GM18870 (cell line): ENCODE measurements at regions not wholly inside any gene's neighbourhood (a gene's known extent, or its start where the extent isn't known, plus 50 kb on each side); places are given as distances from the start of the nearest gene placed in this dataset.
A peak's percentile ranks its signal among the peaks of the same experiment; 100 is the strongest.

Source experiments
- ATAC-seq: cut with Tn5 transposase; IDR thresholded peaks from one replicate; pipeline ENCODE4 v1.9.1; 2021; ENCODE audit warnings: moderate library complexity; ENCODE audit not compliant: unreplicated experiment

DNA sequence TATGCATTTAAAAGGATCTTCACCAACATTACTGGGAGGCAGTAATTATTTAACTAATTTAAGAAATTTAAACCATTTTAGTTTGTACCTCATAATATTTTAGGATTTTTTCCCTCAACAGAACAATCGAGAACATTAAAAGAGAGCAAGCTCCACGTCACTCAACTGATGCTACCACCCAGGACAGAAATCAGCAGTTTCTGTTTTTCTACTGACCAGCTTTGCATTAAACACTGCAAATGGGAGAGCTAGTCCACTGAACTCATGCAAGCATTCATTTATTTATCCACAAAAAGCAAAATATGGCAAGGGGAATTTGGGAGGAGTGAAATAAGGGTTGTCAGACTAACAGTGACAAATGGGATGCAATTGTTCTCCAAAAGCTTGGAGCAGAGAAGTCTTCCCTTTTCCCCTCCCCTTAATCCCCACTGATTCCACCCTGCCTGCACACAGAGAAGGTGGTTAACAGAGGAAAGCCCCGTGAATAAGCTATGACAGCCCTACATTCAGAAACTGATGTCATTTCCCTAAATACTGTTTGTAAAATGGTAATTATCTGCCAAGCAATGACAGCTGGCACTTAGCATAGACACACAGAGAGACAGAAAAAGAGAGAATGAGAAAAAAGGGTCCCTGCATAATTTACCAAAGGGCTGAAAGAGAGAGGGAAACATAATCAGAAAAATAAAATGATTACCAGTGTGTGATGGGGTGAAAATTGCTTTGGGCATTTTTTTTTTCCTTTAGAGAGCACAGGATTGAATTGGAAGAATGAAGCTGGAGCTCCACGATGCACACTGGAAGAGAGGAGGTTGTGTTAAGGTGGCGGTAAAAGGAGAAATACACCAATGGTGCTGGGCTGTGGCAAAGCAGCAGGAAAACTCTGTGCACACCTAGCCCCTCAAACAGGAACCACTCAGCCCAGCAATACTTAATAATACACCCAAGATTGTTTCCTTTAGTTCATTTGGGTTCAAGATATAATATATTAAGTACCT lies 777.4 kb downstream of the TUSC7 start:
- peak; percentile 85 for ATAC-seq

GRCh38 chr3:117488983-117489382 lies 779.4 kb downstream of the TUSC7 start:
- no peak for ATAC-seq

GRCh38 chr3:117489663-117490079 lies 780.1 kb downstream of the TUSC7 start:
- no peak for ATAC-seq

- no peak for ATAC-seq
Measured at GRCh38 chr3:117490716-117491115, 781.1 kb downstream of the TUSC7 start.

GRCh38 chr3:117495620-117496019 lies 786.0 kb downstream of the TUSC7 start:
- no peak for ATAC-seq

DNA sequence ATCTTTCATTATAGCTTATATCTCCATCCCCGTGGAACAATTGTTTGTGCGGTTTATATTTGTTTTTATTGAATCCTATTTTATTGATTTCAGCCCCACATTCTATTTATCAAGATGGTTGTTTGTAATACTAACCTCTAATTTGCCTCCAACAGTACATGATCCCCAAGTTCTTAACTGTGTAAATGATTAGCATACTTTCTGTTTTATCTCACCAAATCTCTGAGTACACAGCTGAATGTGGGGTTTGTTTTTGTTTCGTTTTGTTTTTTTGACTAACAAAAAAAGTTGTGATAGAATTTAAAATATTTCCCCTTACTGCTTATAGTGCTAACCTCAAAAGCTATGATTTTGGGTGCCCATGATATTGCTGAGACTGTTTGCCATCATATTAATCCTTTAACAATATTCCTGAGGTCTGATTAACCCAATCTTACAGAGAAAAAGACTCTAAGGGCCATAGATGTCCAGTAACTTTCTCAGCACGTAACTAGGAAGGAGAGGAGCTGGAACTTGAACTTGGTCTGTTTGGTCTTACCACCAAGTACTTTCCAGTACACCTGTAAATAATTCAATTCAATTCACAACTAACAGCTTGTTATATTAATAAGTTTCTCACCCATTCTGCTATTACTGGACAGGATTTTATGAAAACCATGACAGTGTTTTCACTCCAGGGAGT lies 789.8 kb downstream of the TUSC7 start:
- ATAC-seq = peak; percentile 89

DNA sequence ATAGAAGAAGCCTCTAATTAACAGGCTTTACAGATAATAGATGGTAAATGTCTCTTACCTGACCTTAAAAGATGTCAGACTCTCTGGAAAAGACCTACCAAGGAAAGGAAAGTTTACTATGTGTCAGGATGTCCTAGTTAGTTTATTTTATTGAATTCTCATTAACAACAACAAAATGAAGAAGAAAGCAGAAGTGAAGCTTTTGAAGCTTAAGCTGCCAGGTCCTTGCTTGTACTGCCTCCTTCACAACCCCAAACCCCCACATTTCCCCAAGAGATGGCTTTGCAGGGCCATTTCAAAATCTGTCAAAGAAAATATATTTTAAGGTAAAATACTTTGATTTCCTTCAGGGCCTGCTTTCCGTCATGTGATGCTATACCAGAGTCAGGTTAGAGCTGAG lies 798.4 kb downstream of the TUSC7 start:
- ATAC-seq = no peak

GRCh38 chr3:117509858-117510257 lies 800.3 kb downstream of the TUSC7 start:
- ATAC-seq = no peak

- ATAC-seq = no peak
Measured at GRCh38 chr3:117510396-117510795, 800.8 kb downstream of the TUSC7 start.

- ATAC-seq = no peak
Measured at GRCh38 chr3:117512975-117513374, 803.4 kb downstream of the TUSC7 start.

DNA sequence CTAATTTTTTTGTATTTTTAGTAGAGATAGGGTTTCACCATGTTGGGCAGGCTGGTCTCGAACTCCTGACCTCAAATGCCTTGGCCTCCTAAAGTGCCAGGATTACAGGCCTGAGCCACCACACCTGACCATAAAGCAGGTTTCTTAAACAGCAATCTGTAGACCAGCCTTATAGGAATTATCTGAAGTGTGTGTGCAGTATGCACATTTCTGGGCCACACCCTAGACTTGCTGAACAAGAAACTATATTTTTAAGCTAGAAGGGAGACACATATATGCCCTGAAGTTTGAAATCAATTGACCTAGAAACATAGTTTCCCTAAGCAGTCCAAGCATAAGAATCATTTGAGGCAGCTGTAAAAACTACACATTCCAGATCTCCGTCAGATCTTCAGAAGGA lies 805.7 kb downstream of the TUSC7 start:
- no peak for ATAC-seq

GRCh38 chr3:117518364-117518763 lies 808.8 kb downstream of the TUSC7 start:
- ATAC-seq = no peak

- no peak for ATAC-seq
Measured at GRCh38 chr3:117519776-117520175, 810.2 kb downstream of the TUSC7 start.

DNA sequence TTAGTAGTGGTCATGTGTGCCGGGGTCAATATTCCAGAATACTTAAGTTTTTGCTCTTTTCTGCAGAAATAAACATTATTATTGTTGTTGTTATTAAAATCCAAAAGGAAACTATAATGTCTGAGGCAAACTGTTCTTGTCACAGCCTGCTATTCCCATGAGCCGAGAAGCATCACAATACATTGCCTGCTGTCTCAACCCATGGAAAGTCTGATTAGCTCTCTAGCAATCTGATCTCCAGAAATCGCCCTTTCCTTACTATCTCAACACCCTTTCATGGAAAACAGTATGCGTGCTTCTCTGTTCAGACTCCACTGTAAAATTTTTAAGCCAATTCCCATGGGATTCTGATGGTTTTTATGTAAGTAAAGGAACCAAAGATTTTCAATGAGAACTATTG lies 811.0 kb downstream of the TUSC7 start:
- ATAC-seq = no peak

GRCh38 chr3:117523418-117523817 lies 813.8 kb downstream of the TUSC7 start:
- ATAC-seq = no peak

- ATAC-seq = no peak
Measured at GRCh38 chr3:117524890-117525289, 815.3 kb downstream of the TUSC7 start.

- ATAC-seq = no peak
Measured at GRCh38 chr3:117526470-117527079, 817.0 kb downstream of the TUSC7 start.

GRCh38 chr3:117527346-117527745 lies 817.8 kb downstream of the TUSC7 start:
- no peak for ATAC-seq

- no peak for ATAC-seq
Measured at GRCh38 chr3:117528688-117529087, 819.1 kb downstream of the TUSC7 start.

DNA sequence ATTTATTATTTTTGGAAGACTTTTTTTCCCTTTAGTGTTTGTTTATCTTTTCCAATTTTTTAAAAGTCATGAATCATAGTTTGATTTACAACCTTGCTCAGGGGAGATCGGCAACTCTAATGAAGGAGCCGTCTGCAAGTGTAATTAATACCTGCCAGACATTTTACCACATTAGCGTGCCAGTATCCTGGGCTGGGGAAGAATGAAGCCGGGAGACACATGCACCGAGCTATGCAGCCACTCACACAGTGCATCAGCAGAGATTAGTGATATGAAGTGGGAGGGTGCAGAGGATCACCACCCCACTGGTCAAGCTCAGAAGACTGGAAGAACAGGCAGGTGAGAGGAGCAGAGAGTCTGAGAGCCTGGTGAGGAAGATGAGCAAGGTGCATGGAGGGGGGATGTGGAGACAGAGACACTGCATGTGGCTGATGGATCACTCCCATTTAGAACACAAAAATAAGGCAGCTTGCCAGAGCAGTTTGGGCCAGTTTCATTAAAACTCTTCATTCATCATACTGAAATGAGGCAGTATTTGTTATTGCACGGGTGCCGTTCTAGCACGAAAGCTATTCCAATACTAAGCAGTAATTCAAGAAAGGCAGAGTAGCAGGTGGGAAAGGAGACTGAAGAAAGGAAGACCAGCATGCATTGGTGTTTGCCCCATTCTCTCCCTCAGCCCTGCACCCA lies 821.6 kb downstream of the TUSC7 start:
- ATAC-seq = no peak

GRCh38 chr3:117532268-117532667 lies 822.7 kb downstream of the TUSC7 start:
- no peak for ATAC-seq
